ENCODE measurements at regions not wholly inside any gene's neighbourhood (a gene's known extent, or its start where the extent isn't known, plus 50 kb on each side); places are given as distances from the start of the nearest gene placed in this dataset.
"Not testable (repeated sequence)": the region's sequence is repeated elsewhere in the genome, so short reads cannot be mapped to it uniquely, and the experiment has no call there.

DNA sequence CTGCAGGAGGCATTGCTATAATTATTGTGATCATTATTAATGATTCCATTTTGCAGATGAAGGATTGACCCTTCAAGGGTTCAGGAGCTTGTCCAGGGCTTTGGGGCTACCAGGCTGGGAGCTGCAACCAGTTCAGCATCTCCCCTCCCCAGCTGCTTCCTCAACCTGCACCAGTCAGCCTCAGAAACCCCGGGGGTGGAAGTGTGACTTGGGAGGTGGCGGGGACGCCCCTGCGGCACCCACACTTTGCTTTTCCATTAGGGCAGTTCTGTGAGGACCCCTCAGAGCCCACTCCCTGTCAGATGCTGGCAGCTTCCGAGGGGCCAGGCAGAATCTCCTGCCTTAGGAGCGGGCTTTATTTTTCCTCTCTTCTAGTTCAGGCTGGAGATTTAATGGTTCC lies 85.6 kb downstream of the OLFM1 start:
- in situ Hi-C loops (cut with HindIII; ENCODE audit: low pct_ligation_motif_present, low pct_unique_long_range_greater_than_20kb, low sequenced_read_pairs): no loop called here
- no peak for DNase-seq

DNA sequence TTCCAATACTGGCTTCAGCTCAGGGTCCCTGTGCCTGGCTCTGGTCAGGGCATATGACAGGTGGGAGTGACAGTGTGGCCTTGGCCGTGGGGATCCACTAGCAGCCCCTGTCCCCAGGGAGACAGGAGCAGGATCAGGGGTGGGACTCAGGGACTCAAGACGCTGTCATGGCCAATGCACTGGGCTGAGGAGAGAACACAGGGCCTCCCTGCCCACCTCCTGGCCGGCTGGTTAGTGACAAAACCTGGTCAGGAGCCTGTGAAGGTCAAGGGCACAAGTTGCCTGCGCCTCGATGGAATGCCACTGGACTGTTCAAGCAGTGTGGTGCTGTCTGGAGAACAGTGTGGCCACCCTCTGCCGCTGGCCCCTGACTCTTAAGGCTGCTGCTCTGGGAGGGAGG lies 86.8 kb downstream of the OLFM1 start:
- DNase-seq: no peak
- in situ Hi-C loops (cut with HindIII; ENCODE audit: low pct_ligation_motif_present, low pct_unique_long_range_greater_than_20kb, low sequenced_read_pairs): no loop called here

- in situ Hi-C loops (cut with HindIII; ENCODE audit: low pct_ligation_motif_present, low pct_unique_long_range_greater_than_20kb, low sequenced_read_pairs): no loop called here
These were observed 87.5 kb downstream of the OLFM1 start for GRCh38 chr9:135174981-135175380.

GRCh38 chr9:135176284-135176683 lies 88.8 kb downstream of the OLFM1 start:
- no peak for DNase-seq

More at GRCh38 chr9:135174981-135175380, 87.5 kb downstream of the OLFM1 start:
- no peak for DNase-seq

DNA sequence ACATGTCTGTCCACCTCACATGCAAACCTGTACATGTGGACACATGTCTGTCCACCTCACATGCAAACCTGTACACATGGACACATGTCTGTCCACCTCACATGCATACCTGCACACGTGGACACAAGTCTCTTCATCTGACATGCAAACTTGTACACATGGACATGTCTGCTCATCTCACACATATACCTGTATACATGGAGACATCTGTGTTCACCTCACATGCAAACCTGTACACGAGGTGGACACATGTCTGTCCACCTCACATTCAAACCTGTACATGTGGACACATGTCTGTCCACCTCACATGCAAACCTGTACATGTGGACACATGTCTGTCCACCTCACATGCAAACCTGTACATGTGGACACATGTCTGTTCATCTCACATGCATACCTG lies 90.1 kb downstream of the OLFM1 start:
- in situ Hi-C loops (cut with HindIII; ENCODE audit: low pct_ligation_motif_present, low pct_unique_long_range_greater_than_20kb, low sequenced_read_pairs); DNase-seq: not testable (repeated sequence)

More at GRCh38 chr9:135176284-135176683, 88.8 kb downstream of the OLFM1 start:
- in situ Hi-C loops (cut with HindIII; ENCODE audit: low pct_ligation_motif_present, low pct_unique_long_range_greater_than_20kb, low sequenced_read_pairs): no loop called here

GRCh38 chr9:135178498-135178897 lies 91.0 kb downstream of the OLFM1 start:
- no peak for DNase-seq
- in situ Hi-C loops (cut with HindIII; ENCODE audit: low pct_ligation_motif_present, low pct_unique_long_range_greater_than_20kb, low sequenced_read_pairs): no loop called here

- in situ Hi-C loops (cut with HindIII; ENCODE audit: low pct_ligation_motif_present, low pct_unique_long_range_greater_than_20kb, low sequenced_read_pairs): no loop called here
- DNase-seq: no peak
These were observed 91.6 kb downstream of the OLFM1 start for GRCh38 chr9:135179041-135179440.

- DNase-seq: no peak
- in situ Hi-C loops (cut with HindIII; ENCODE audit: low pct_ligation_motif_present, low pct_unique_long_range_greater_than_20kb, low sequenced_read_pairs): no loop called here
These were observed 92.5 kb downstream of the OLFM1 start for GRCh38 chr9:135179976-135180375.

DNA sequence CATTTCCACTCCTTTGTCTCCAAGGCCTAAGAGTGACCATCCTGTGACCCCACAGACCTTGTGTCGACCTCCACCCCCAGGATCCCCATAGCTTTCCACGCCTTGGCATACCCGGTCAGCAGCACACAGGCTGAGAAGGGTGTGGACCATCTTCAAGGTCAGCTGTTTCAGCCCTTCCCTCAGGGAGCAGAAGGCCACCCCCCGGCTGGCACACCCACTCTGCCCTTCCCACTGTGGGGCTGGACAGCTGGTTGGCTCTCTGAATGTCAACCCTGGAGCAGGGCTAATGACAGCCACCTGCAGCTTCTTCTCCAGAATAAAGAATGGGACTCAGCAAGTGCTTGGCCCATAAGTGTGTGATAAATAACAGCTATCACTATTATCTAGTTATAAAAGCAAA lies 93.1 kb downstream of the OLFM1 start:
- no peak for DNase-seq
- in situ Hi-C loops (cut with HindIII; ENCODE audit: low pct_ligation_motif_present, low pct_unique_long_range_greater_than_20kb, low sequenced_read_pairs): no loop called here

DNA sequence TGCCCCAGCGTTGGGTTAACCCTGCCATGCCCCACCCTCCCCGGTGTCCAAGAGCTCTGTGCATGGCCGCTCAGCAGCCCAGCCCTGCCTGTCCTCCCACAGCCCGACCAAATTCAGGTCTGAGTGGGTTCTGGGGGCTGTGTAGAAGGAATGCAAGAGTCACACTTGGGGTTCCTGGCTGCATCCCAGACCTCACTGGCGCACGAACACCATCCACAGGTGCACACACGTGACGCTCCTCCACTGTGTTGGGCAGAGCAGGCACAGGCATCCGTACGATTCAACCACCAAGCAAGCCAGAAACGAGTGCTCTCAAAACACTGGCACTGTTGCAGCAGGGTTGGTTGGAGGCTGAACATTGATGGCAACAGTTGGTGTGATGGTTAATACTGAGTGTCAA lies 93.9 kb downstream of the OLFM1 start:
- in situ Hi-C loops (cut with HindIII; ENCODE audit: low pct_ligation_motif_present, low pct_unique_long_range_greater_than_20kb, low sequenced_read_pairs): no loop called here

GRCh38 chr9:135181841-135182240 lies 94.4 kb downstream of the OLFM1 start:
- in situ Hi-C loops (cut with HindIII; ENCODE audit: low pct_ligation_motif_present, low pct_unique_long_range_greater_than_20kb, low sequenced_read_pairs); DNase-seq: not testable (repeated sequence)

More for the DNA sequence above, 93.9 kb downstream of the OLFM1 start:
- no peak for DNase-seq

GRCh38 chr9:135183069-135183468 lies 95.6 kb downstream of the OLFM1 start:
- in situ Hi-C loops (cut with HindIII; ENCODE audit: low pct_ligation_motif_present, low pct_unique_long_range_greater_than_20kb, low sequenced_read_pairs): no loop called here
- DNase-seq: no peak

GRCh38 chr9:135183528-135184180 lies 96.2 kb downstream of the OLFM1 start:
- in situ Hi-C loops (cut with HindIII; ENCODE audit: low pct_ligation_motif_present, low pct_unique_long_range_greater_than_20kb, low sequenced_read_pairs): no loop called here
- DNase-seq: no peak

DNA sequence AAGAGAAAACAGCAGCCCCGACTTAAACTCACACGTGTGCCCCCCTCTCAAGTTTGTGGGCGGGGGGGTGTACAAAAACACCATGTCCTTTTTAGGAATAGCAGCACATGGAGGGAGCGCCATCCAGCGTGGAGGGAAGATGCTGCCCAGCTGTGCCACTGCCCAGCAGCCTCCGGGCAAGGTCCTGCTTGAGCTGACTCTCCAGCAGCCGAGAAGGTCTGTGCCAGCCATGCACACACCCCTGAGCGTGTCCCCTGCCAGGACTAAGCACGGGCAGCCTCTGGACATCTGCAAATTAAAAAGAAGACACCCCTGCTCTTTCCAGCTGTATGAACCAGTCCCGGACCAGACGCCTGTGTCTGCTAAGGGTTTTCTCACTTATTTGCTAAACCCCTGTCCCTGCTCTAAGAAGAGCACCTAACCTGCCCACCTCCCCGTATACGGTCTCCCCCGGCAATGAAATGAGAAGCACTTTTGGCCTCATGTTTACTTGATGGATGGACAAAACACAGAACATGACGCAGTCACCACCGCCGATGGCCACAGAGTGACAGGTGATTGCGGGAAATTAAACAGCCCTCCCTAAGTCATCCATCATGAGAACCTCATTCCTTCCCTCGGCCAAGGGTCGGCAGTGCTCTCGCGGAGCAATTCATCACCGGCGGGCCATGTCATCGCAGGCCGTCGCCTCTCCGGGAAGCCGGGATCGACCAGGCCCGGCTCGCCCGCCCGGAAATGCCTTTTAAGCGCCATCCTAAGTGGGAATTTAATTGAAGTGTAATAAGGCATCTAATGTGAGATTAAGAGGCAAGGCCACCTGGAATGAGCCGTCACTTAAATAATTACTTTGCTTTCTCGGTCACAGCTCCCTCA lies 96.9 kb downstream of the OLFM1 start:
- DNase-seq: no peak
- in situ Hi-C loops (cut with HindIII; ENCODE audit: low pct_ligation_motif_present, low pct_unique_long_range_greater_than_20kb, low sequenced_read_pairs): no loop called here

GRCh38 chr9:135185060-135185459 lies 97.6 kb downstream of the OLFM1 start:
- in situ Hi-C loops (cut with HindIII; ENCODE audit: low pct_ligation_motif_present, low pct_unique_long_range_greater_than_20kb, low sequenced_read_pairs): no loop called here
- DNase-seq: no peak

DNA sequence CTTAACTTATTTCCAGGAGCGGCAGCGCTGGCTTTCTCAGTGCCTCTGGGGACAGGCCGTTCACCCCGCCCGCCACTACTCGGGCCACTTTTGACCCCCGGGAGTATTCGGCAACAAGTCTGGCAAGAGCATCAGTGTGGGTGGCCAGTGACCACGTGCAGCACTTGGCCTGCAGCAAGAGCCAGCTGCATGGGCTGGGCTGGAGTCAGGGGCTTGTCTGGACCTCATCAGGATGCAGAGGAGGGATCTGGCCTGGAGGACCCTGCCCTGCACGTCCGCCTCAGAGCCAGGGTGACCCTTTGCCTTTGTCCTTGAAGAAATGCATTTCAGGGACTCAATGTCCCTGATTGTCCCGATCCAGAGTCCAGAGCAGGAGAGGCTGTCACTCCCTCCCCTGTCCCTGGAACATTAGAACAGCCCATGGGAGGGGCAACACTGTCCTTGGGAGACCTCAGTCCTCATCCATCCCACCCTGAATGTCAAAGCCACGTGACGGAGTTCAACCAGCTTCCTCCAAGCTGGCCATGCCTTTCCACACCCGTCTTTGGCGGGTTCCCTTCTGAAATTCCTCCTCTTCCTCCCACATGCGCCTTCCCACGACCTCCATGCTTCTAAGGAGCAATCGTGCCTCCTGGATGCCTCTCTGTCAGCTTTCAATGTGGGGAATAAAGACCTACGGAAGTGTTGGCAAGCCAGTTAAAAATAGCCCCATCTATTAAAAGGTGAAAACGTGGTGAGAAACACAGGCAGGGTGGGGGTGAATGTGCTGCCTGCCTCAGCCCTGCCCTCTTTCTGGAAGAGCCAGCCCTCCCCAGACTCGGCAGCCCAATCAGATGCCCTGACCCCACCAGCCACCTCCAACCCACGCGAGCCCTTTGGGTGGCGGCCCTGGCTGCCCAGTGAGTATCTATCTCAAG lies 99.0 kb downstream of the OLFM1 start:
- in situ Hi-C loops (cut with HindIII; ENCODE audit: low pct_ligation_motif_present, low pct_unique_long_range_greater_than_20kb, low sequenced_read_pairs): no loop called here
- no peak for DNase-seq

DNA sequence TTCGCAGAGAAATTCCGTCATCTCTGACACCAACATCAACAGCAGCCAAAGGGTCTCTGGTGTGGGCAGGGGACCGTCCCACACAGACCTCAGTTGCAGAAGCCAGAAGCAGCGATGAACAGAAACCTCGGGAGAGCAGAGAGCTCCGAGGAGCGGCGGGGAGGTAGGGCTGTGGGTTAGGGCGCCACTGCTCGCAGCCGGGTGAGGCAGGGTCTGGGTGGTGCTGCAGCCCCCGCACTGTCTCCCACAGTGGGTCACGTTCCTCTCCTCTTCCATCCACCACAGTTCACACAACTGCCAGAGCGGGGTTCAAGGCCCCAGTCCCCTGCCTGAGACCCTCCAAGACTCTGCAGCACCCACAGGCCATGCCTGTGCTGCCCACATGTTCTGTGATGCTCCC lies 99.9 kb downstream of the OLFM1 start:
- in situ Hi-C loops (cut with HindIII; ENCODE audit: low pct_ligation_motif_present, low pct_unique_long_range_greater_than_20kb, low sequenced_read_pairs): no loop called here
- no peak for DNase-seq

GRCh38 chr9:135188681-135189151 lies 101.2 kb downstream of the OLFM1 start:
- DNase-seq: no peak

DNA sequence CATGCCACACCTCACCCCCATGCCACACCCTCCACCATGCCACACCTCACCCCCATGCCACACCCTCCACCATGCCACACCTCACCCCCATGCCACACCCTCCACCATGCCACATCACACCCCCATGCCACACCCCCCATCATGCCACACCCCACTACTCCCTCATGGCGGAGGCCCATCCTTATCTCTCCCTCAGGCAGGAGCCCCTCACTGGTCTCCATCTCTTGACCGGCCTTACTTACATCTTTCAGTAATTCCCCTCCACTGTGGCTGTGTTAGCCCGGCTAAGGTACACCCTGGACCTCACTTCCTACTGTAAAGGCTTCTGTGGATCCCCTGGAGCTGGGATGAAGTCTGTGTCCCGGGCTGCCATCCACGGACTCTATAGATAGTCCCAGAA lies 102.0 kb downstream of the OLFM1 start:
- in situ Hi-C loops (cut with HindIII; ENCODE audit: low pct_ligation_motif_present, low pct_unique_long_range_greater_than_20kb, low sequenced_read_pairs): no loop called here
- DNase-seq: no peak

More at GRCh38 chr9:135188681-135189151, 101.2 kb downstream of the OLFM1 start:
- in situ Hi-C loops (cut with HindIII; ENCODE audit: low pct_ligation_motif_present, low pct_unique_long_range_greater_than_20kb, low sequenced_read_pairs): no loop called here
